Activated CD4-positive, alpha-beta T cell treated with anti-CD3 and anti-CD28 coated beads for 48 hours (primary cell): ENCODE measurements at regions not wholly inside any gene's neighbourhood (a gene's known extent, or its start where the extent isn't known, plus 50 kb on each side); places are given as distances from the start of the nearest gene placed in this dataset.
"Not testable (repeated sequence)": the region's sequence is repeated elsewhere in the genome, so short reads cannot be mapped to it uniquely, and the experiment has no call there.

Experiments used
- DNase-seq: peaks from one replicate; pipeline ENCODE4 v3.0.0-alpha.2; 2020

- DNase-seq: not testable (repeated sequence)
Observed at GRCh38 chr21:5217933-5218332, 5303.4 kb upstream of the TPTE start.

DNA sequence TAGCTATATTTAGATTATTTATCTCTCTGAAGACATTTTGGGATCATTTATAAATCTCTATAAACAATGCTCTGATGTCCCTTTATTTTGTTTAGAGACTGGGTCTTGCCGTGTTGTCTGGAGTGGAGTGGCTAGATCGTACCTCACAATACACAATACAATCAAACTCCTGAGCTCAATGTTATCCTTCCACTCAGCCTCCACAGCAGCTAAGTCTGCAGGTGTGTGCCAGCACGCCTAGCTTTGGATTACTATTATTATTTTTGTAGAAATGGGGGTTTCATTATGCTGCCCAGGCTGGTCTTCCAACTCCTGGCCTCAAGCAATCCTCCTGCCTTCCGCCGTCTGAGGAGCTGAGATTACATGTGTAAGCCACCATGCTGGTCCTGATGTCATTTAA lies 5301.4 kb upstream of the TPTE start:
- DNase-seq: not testable (repeated sequence)

DNA sequence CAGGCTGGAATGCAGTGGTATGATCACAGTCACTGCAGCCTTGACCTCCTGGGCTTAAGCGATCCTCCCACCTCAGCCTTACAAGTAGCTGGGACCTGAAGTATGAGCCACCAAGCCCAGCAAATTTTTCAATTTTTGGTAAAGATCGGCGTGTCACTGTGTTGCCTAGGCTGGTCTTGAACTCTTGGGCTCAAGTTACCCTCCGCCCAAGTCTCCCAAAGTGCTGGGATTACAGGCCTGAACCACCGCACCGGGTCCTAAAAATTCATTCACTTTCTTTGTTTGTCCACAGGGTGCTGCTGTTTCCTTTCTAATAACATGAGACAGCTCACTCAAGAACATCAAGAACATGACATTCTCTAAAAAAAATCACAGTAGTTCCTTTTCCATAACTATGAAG lies 5300.9 kb upstream of the TPTE start:
- peak; percentile 14 for DNase-seq

- DNase-seq: not testable (repeated sequence)
Observed at GRCh38 chr21:5221458-5222050, 5299.8 kb upstream of the TPTE start.

- DNase-seq: not testable (repeated sequence)
Observed at GRCh38 chr21:5222996-5223782, 5298.2 kb upstream of the TPTE start.

DNA sequence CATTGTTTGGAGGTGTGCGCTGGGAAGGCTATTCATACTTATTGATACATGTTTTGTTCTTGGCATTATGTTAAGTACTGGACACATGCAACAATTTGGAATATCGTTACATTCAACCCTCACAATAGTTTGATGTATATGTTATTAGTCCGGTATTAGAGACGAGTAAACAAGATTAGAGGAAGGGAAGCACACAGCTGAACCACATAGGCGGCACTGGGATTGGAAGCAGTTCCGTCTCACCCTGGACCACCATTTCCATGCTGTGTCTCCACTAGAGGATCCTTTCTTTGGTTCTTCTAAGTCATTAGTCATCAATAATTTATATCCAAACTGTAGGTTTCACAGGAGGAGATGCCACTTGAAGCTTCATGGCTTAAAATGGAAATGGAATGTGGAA lies 5297.2 kb upstream of the TPTE start:
- not testable (repeated sequence) for DNase-seq

DNA sequence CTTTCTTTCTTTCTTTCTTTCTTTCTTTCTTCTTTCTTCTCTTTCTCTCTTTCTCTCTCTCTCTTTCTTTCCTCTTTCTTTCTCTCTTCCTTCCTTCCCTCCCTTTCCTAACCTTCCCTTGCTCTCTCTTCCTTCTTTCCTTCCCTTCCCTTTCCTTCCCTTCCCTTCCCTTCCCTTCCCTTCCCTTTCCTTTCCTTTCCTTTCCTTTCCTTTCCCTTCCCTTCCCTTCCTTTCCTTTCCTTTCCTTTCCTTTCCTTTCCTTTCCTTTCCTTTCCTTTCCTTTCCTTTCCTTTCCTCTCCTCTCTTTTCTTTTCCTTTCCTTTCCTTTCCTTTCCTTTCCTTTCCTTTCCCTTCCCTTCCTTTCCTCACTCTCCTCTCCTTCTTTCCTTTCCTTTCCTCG lies 5294.1 kb upstream of the TPTE start:
- not testable (repeated sequence) for DNase-seq

DNA sequence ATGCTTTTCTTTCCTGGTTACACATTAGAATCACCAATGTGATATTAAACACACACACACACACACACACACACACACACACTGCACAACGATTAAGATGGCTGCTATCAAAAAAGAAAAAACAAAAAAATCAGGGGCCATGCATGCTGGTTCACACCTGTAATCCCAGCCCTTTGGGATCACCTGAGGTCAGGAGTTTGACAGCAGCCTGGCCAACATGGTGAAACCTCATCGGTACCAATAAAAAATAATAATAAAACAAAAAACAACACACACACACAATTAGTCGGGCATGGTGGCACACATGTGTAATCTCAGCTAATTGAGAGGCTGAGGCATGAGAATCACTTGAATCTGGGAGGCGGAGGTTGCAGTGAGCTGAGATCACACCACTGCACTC lies 5290.8 kb upstream of the TPTE start:
- not testable (repeated sequence) for DNase-seq

GRCh38 chr21:5231261-5231660 lies 5290.1 kb upstream of the TPTE start:
- not testable (repeated sequence) for DNase-seq

DNA sequence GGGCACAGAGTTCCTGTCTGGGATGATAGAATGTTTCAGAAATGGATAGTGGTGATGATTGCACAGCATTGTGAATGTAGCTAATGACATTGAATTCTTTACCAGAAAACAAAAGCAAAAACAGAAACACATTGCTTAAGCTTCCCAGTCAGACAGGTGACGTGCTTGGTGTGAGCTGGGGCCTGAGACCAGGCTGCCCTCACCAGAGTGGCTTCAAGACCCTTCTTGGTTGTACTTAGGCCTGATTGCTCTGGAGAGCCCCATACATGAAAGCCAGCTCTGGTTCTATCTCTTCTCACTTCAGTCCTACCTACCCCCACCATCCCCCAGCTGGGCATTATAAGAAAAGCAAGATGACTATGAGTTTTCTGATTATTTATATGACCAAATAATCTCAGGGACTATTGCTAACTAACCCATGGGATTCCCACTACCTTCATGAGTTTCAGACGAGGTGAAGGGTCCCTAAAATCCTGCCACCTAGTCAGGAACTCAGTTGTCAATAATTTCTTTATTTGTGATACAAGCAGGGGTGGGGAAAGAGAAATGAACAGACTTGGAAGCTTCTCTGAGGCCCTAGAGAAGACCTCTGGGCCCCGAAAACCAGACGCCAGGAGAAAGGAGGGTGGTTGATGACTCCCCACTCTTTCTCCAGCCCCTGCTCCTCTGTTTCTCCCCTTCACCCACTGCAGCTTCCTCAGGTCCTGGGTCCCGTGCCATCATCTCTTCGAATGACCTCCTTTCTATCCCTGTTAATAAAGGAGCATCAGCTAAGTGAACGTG lies 5289.0 kb upstream of the TPTE start:
- not testable (repeated sequence) for DNase-seq

DNA sequence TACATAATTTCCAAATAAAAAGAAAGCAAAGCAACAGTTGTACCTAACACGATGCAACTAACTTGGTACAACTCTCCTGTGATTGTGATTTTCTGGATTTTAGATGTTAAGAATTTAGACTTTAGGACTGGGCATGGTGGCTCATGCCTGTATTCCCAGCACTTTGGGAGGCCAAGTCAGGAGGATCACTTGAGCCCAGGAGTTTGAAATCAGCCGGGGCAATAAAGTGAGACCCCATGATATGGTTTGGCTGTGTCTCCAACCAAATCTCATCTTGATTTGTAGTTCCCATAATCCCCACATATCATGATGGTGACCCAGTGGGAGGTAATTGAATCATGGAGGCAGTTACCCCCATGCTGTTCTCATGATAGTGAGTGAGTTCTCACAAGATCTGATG lies 5285.6 kb upstream of the TPTE start:
- not testable (repeated sequence) for DNase-seq

GRCh38 chr21:5236846-5237675 lies 5284.3 kb upstream of the TPTE start:
- not testable (repeated sequence) for DNase-seq

- not testable (repeated sequence) for DNase-seq
Observed at GRCh38 chr21:5240521-5240920, 5280.9 kb upstream of the TPTE start.

DNA sequence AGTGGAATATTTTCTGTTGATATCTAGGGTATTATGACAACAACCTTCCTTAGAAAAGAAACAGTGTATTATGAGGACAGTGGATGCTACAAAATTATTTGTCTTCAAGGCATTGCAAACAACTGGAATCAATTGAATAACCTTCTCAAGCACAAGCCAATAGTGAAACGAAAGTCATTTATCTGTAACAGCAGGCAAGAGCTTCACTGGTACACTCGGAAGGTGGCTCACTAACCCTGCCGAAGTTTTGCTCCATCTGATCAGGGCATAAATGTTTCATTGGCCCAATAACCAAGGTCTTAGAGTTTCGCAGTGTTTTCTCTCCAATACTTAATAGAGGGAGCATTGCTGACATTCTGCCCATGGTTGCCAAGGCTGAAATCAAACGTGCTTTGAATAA lies 5278.7 kb upstream of the TPTE start:
- not testable (repeated sequence) for DNase-seq

DNA sequence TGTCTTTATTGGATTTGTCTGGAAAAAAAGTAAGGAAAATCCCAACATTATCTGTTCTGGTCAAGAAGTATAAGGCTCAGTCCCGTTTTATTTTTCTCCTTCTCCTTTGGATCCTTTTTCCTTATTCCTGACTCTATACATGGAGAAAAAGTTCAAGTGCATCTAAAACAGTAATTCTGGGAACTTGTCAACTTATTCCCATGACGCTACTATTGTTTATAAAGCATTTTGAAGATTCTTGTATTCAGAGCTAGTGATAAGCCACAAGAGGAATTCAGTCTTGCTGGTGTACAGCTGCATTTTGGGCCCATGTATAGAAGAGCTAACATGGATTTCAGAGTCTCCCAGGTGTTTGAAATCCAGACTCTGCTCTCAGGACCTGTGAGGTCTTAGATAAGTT lies 5278.1 kb upstream of the TPTE start:
- DNase-seq: not testable (repeated sequence)

GRCh38 chr21:5243715-5244375 lies 5277.5 kb upstream of the TPTE start:
- not testable (repeated sequence) for DNase-seq

GRCh38 chr21:5244376-5244718 lies 5277.0 kb upstream of the TPTE start:
- DNase-seq: not testable (repeated sequence)

DNA sequence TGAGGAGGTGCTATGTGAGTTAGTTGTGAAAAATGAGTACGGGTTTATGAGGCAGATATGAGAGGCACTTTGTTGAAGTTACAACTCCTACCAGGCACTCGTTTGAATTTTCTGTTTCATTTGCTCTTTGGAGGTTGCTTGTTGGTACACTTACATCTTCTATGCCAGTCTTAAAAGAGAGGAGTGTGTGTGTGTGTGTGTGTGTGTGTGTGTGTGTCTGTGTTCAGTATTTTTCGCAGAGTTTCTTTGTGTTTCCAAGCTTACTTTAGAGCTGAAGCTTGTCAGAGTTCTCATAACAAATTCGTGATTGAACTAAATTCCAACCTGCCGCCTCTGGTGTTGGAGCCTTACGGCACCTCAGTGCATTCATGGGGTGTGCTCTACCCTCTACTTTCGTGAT lies 5276.4 kb upstream of the TPTE start:
- DNase-seq: not testable (repeated sequence)

GRCh38 chr21:5246416-5246815 lies 5275.0 kb upstream of the TPTE start:
- not testable (repeated sequence) for DNase-seq

DNA sequence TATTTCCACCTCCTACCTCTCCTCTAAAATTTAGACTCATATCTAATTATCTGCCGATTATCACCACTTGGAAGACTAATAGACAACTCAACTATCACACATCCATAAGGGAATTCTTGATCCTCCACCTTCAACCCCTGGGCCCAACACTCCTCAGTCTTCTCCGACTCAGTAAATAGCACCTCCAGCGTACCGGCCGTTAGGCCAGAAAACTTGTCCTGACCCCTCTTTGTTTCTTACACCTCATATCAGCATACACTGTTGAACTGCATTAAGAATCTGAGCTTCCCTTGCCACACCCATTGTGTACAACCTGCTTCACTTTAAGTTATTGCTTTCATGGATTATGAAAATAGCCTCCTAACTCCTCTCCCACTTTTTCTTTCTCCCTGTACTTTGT lies 5274.0 kb upstream of the TPTE start:
- not testable (repeated sequence) for DNase-seq

GRCh38 chr21:5250128-5250527 lies 5271.3 kb upstream of the TPTE start:
- not testable (repeated sequence) for DNase-seq

DNA sequence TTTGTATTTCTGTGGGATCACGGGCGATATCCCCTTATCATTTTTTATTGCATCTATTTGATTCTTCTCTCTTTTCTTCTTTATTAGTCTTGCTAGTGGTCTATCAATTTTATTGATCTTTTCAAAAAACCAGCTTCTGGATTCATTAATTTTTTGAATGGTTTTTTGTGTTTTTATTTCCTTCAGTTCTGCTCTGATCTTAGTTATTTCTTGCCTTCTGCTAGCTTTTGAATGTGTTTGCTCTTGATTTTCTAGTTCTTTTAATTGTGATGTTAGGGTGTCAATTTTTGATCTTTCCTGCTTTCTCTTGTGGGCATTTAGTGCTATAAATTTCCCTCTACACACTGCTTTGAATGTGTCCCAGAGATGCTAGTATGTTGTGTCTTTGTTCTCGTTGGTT lies 5270.2 kb upstream of the TPTE start:
- DNase-seq: not testable (repeated sequence)
